ENCODE measurements at regions not wholly inside any gene's neighbourhood (a gene's known extent, or its start where the extent isn't known, plus 50 kb on each side); places are given as distances from the start of the nearest gene placed in this dataset.

DNA sequence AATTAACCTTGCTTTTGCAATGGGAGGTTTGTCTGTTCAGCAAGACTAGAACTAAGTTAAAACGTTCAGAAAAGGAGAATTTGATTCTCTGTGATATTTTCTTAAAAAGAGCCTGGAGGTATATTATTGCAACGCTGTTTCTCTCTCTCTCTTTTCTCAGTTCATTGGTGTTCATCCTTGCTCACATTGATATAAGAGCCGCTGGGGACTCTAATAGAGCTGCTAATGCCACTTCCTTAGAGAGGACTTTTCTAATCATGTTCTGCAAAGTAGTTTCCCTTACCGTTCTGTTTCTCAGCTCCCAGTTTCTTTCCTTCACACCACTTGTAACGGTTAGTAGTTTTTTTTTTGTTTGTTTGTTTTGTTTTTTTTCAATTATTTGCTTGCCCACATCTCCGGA is 203.8 kb downstream of the RWDD3 start:
- no peak for DNase-seq

- no peak for DNase-seq
Measured at GRCh38 chr1:95438218-95438948, 204.4 kb downstream of the RWDD3 start.

GRCh38 chr1:95440511-95440910 is 206.5 kb downstream of the RWDD3 start:
- DNase-seq: no peak

DNA sequence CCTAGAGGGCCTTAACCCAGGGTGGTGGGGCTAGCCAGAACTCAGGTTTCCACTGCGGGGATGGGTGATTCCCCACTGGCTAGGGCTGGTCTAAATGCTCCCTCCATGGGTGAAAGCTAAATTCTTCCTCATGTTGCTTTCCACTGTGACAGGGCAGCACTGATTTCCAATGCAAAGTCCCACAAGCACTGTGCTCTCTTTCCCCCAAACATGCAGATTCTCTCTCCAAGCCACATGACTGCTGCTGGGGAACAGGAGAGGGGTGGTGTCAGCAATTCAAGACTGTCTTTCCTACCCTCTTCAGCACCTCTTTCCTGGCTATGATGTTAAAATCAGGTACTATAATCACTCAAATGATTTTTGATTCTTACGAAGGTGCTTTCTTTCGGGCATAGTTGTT is 215.5 kb downstream of the RWDD3 start:
- DNase-seq: no peak

DNA sequence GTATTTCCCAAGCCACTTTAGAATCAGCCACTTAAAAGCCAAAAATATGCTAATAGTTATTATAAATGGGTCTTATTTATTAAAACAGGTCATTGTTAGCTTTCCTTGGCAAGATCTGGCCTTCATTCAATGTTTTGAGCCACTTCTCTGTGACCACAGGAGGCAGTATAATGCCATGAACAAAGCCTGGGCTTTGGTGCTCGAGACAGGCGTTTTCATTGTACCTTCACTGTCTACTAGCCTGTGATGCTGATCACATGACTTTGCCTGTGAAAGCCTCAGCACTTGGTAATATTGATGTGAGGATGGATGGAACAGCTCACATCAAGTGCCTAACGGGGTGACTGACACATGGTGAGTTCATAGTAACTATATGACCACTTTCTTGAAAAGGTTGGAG is 217.0 kb downstream of the RWDD3 start:
- no peak for DNase-seq

DNA sequence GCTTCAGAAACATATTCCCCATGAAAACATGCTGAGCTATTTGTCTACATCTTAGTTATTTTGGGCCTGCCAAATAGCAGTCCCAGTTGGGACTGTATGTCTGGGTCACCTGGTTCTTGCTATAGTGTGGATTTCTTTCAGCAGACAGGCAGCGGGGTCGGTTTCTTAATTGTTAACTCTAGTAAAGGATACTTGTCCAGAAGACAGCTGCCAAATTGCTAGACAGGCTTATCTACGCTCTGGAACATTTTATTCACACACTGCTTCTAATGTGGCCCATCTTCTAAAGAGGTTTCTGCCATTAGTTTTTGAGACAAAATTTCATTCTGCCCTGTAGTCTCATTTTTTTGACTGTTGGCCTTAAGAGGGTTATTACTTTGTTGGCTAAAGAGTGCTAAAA is 217.9 kb downstream of the RWDD3 start:
- DNase-seq: no peak

GRCh38 chr1:95453053-95453452 is 219.0 kb downstream of the RWDD3 start:
- no peak for DNase-seq

- DNase-seq: no peak
Measured at GRCh38 chr1:95467036-95467435, 233.0 kb downstream of the RWDD3 start.

DNA sequence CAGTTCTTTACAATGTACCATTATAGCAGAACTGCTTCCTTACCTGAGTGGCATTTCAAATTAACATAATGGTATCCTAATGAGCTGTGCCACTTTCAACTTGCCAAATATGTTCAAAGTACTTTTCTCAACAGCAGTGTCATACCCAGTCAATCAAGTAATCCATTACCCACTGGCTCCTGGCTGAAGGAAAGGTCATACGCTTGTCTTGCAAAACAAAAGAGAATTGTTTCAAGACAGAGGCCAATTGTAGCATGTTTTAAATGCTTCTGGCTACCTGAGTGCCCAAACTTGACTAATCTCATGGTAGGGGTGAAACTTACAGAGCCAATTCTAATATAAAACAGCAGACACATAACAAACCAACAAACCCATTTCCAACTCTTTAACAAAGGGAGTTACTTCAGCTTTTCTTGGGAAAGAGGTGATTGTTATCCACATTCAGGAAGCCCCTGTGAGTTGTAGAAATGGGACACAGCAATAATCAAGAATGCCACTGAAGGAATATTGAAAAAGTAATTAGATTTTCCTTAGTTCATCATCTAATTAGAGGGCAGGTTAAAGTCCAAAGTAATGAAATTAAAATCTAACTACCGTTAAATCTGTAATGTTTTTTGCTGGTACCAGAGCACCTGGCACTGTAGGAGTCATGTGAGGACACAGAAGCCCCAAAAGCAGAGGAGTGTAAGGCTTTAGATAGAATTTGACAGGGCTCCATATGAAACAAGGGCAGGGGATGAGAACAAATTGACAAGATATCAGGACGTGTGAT is 241.9 kb downstream of the RWDD3 start:
- no peak for DNase-seq

GRCh38 chr1:95496307-95496706 is 262.3 kb downstream of the RWDD3 start:
- DNase-seq: no peak

DNA sequence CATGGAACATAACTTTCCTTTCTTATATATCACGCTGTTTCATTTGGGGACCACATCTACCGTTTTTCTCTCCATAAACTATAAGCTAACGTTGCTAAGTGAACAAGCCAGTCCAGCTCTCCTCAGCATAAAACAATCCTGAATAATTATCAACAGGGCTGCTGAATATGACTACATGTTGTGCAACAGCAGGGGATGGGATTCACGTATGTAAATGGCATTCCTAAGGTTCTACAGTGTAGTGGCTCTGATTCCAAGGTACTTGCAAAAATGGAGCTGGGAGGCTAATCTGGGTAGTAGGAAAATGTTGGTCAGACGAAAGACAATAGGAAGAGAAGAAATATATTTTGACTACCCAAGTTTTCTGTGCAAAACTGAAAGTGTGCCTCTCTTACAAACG is 262.8 kb downstream of the RWDD3 start:
- DNase-seq: no peak

DNA sequence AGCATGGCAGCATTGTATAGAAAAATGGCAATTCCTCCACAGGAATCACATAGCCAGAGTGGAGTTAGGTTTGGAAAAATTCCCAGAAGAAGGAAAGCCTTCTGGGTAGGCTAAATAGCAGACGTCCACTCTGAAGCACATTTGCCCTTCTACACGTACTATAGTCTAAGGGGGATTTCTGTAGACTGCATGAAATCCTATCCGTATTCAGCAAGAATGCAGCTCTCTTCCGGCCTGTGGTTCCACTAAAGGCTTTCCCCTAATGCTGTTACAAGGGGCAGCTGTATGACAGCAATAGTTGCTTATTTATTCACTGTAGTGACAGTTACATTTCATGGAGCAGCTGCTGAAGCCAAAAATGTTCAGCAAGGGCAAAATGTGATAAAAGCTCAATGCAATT is 263.6 kb downstream of the RWDD3 start:
- no peak for DNase-seq

- no peak for DNase-seq
Measured at GRCh38 chr1:95503278-95504030, 269.4 kb downstream of the RWDD3 start.

- no peak for DNase-seq
Measured at GRCh38 chr1:95504321-95504720, 270.3 kb downstream of the RWDD3 start.

DNA sequence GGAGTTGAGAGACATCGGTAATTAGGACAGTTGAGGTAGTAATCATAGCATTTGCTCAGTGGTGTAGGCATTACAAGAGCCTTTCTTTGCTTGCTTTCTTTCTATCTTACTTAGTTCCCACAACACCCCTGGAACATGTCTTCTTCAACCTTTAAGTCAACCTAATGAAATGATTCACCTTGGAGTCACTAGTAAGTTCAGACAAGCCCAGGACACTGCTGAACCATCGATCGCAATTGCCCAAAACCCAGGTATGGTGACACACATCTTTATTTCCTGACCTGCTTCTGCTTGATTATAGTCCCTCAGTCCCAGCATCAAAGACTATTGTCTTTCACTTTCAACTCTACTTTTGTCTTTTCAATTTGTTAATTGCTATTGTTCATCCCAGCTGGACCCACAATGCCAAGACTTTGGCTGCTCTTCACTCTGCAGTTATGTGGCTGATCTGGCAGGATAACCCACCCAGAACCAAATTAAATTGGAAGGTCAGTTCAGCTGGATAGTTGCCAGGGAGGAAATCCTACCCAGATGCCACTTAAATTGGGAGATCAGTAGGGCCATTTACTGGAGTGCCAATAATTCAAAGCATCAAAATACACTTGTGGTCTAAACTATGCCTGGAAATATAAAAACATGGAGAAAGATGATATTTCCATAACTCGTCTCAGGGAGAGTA is 272.9 kb downstream of the RWDD3 start:
- no peak for DNase-seq

- DNase-seq: no peak
Measured at GRCh38 chr1:95509989-95510388, 276.0 kb downstream of the RWDD3 start.

GRCh38 chr1:95512925-95513324 is 278.9 kb downstream of the RWDD3 start:
- no peak for DNase-seq

- DNase-seq: no peak
Measured at GRCh38 chr1:95517506-95517905, 283.5 kb downstream of the RWDD3 start.

- DNase-seq: no peak
Measured at GRCh38 chr1:95518310-95518709, 284.3 kb downstream of the RWDD3 start.

GRCh38 chr1:95520390-95520789 is 286.4 kb downstream of the RWDD3 start:
- no peak for DNase-seq

DNA sequence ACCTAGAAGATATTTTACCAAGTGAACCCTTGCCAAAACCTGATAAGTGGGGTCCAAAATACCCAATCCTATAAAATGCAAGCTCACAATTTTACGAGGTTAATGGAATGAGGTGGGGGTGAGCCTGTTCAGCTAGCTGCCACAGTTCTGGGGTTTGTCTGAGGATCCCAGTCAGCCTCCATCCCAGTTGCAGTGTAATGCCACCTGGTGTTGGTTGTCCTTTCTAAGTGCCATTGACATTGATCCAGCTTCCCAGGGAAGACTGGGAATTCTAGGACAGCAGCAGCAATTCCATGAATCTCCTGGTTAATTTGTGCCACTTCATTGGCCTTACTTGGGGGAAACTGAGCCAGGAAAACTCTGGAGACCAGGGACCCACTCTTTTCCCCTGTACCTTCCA is 298.3 kb downstream of the RWDD3 start:
- no peak for DNase-seq

DNA sequence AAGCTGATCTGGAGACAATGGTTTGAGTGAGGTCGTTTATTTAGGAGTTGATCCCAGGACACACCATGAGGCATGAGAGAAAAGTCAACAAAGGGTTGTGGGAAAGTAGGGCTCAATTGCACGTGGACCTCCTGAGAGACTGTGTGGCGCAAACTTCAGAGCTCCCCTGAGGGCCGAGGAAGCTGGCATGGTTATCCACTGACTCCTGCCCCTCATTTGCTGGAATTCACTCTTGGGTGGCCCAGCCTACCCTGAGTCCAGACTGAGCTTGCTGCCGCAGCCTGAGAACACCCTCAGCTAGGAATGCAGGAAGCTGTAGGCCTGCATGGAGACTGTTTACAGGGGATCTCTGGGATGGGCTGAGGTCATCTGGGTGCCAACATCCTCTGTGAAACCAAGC is 301.0 kb downstream of the RWDD3 start:
- DNase-seq: no peak

GRCh38 chr1:95535614-95536013 is 301.6 kb downstream of the RWDD3 start:
- no peak for DNase-seq
